ENCODE measurements at regions not wholly inside any gene's neighbourhood (a gene's known extent, or its start where the extent isn't known, plus 50 kb on each side); places are given as distances from the start of the nearest gene placed in this dataset.

GRCh38 chr20:23243791-23244155 lies 106.8 kb upstream of the NXT1 start:
- TF ChIP-seq, protein P1, sequence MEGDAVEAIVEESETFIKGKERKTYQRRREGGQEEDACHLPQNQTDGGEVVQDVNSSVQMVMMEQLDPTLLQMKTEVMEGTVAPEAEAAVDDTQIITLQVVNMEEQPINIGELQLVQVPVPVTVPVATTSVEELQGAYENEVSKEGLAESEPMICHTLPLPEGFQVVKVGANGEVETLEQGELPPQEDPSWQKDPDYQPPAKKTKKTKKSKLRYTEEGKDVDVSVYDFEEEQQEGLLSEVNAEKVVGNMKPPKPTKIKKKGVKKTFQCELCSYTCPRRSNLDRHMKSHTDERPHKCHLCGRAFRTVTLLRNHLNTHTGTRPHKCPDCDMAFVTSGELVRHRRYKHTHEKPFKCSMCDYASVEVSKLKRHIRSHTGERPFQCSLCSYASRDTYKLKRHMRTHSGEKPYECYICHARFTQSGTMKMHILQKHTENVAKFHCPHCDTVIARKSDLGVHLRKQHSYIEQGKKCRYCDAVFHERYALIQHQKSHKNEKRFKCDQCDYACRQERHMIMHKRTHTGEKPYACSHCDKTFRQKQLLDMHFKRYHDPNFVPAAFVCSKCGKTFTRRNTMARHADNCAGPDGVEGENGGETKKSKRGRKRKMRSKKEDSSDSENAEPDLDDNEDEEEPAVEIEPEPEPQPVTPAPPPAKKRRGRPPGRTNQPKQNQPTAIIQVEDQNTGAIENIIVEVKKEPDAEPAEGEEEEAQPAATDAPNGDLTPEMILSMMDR (IDR thresholded peaks at IDR 0.05): no peak
- no peak for TF ChIP-seq POLR2A (IDR thresholded peaks at IDR 0.05)
